Kidney epithelial cell (primary cell): ENCODE measurements at regions not wholly inside any gene's neighbourhood (a gene's known extent, or its start where the extent isn't known, plus 50 kb on each side); places are given as distances from the start of the nearest gene placed in this dataset.

ENCODE experiments used
- DNase-seq: peaks from one replicate; pipeline ENCODE4 v3.0.0-alpha.2; 2010; ENCODE audit warnings: low read depth
- H3K27me3 ChIP-seq: 2 replicates; pipeline ENCODE4 v1.6.0; 2011; ENCODE audit warnings: low read length; ENCODE audit not compliant: control insufficient read depth, insufficient read depth
- H3K36me3 ChIP-seq: 2 replicates; pipeline ENCODE4 v1.5.1; 2011; ENCODE audit warnings: low read length; ENCODE audit not compliant: control insufficient read depth, insufficient read depth
- H3K4me3 ChIP-seq: 2 replicates; pipeline ENCODE4 v1.5.1; 2011; ENCODE audit warnings: low read depth, mild to moderate bottlenecking, control low read depth, low read length
- CTCF ChIP-seq: IDR thresholded peaks from 2 replicates; pipeline ENCODE4 v1.5.1; 2011; ENCODE audit warnings: mild to moderate bottlenecking, moderate library complexity, low read length, control low read depth, inconsistent platforms; ENCODE audit not compliant: insufficient read depth, poor library complexity, severe bottlenecking

GRCh38 chr18:56173542-56174220 lies 464.7 kb downstream of the TXNL1 start:
- DNase-seq, result no peak
- Histone ChIP-seq H3K4me3 (no peak overlapping the region), H3K36me3 (no peaks in the 10 kb centered on the region), H3K27me3 (no peaks in the 10 kb centered on the region)
- no peak for TF ChIP-seq CTCF

- Histone ChIP-seq H3K27me3 (no peaks in the 10 kb centered on the region), H3K36me3 (no peaks in the 10 kb centered on the region), H3K4me3 (no peak overlapping the region)
- DNase-seq, result no peak
- TF ChIP-seq CTCF, result no peak
Measured at GRCh38 chr18:56172527-56172926, 465.9 kb downstream of the TXNL1 start.

- DNase-seq, result no peak
- no peak for TF ChIP-seq CTCF
- Histone ChIP-seq H3K4me3 (no peak overlapping the region), H3K36me3 (no peaks in the 10 kb centered on the region), H3K27me3 (no peaks in the 10 kb centered on the region)
Measured at GRCh38 chr18:56171848-56172247, 466.5 kb downstream of the TXNL1 start.

- no peaks in the 10 kb centered on the region for H3K36me3 ChIP-seq
- no peak overlapping the region for H3K4me3 ChIP-seq
- no peaks in the 10 kb centered on the region for H3K27me3 ChIP-seq
- DNase-seq, result peak; percentile 25
- TF ChIP-seq CTCF, result no peak
Measured at GRCh38 chr18:56168049-56168781, 470.2 kb downstream of the TXNL1 start.

- H3K27me3 ChIP-seq, result no peaks in the 10 kb centered on the region
- no peaks in the 10 kb centered on the region for H3K36me3 ChIP-seq
- H3K4me3 ChIP-seq, result no peak overlapping the region
- TF ChIP-seq CTCF, result no peak
- DNase-seq, result no peak
Measured at GRCh38 chr18:56167366-56167765, 471.0 kb downstream of the TXNL1 start.

GRCh38 chr18:56166914-56167313 lies 471.5 kb downstream of the TXNL1 start:
- DNase-seq, result no peak
- Histone ChIP-seq H3K36me3 (no peaks in the 10 kb centered on the region), H3K4me3 (no peak overlapping the region), H3K27me3 (no peaks in the 10 kb centered on the region)
- no peak for TF ChIP-seq CTCF
